ENCODE measurements at regions not wholly inside any gene's neighbourhood (a gene's known extent, or its start where the extent isn't known, plus 50 kb on each side); places are given as distances from the start of the nearest gene placed in this dataset.

DNA sequence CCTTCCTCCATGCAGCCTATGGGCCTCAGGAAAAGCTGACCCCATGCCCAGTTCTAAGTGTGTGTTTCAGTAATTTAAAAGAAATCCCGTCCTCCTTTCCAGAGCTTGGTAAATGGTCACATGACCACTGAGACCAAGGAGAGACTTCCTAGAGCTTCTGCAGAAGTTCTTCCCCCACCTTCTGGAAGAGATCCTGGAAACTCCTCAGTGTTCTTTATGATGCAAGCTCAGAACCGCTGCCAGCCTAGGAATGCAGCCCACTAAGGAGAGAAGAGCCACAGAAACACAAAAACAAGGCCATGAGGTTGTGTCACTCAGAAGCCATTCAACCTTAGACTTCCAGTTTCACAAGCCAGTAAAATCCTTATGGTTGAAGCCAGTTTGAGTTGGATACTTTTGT lies 348.4 kb downstream of the TPBG start:
- TF ChIP-seq, protein P1, sequence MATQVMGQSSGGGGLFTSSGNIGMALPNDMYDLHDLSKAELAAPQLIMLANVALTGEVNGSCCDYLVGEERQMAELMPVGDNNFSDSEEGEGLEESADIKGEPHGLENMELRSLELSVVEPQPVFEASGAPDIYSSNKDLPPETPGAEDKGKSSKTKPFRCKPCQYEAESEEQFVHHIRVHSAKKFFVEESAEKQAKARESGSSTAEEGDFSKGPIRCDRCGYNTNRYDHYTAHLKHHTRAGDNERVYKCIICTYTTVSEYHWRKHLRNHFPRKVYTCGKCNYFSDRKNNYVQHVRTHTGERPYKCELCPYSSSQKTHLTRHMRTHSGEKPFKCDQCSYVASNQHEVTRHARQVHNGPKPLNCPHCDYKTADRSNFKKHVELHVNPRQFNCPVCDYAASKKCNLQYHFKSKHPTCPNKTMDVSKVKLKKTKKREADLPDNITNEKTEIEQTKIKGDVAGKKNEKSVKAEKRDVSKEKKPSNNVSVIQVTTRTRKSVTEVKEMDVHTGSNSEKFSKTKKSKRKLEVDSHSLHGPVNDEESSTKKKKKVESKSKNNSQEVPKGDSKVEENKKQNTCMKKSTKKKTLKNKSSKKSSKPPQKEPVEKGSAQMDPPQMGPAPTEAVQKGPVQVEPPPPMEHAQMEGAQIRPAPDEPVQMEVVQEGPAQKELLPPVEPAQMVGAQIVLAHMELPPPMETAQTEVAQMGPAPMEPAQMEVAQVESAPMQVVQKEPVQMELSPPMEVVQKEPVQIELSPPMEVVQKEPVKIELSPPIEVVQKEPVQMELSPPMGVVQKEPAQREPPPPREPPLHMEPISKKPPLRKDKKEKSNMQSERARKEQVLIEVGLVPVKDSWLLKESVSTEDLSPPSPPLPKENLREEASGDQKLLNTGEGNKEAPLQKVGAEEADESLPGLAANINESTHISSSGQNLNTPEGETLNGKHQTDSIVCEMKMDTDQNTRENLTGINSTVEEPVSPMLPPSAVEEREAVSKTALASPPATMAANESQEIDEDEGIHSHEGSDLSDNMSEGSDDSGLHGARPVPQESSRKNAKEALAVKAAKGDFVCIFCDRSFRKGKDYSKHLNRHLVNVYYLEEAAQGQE (IDR thresholded peaks at IDR 0.05; ENCODE audit: insufficient read depth in 1 of 2, low read depth in 2 of 2, low read length in 1 of 2): no peak
- no peak for TF ChIP-seq POLR2AphosphoS5 (IDR thresholded peaks at IDR 0.05; ENCODE audit: low read depth, low read length)
- TF ChIP-seq, protein P2, sequence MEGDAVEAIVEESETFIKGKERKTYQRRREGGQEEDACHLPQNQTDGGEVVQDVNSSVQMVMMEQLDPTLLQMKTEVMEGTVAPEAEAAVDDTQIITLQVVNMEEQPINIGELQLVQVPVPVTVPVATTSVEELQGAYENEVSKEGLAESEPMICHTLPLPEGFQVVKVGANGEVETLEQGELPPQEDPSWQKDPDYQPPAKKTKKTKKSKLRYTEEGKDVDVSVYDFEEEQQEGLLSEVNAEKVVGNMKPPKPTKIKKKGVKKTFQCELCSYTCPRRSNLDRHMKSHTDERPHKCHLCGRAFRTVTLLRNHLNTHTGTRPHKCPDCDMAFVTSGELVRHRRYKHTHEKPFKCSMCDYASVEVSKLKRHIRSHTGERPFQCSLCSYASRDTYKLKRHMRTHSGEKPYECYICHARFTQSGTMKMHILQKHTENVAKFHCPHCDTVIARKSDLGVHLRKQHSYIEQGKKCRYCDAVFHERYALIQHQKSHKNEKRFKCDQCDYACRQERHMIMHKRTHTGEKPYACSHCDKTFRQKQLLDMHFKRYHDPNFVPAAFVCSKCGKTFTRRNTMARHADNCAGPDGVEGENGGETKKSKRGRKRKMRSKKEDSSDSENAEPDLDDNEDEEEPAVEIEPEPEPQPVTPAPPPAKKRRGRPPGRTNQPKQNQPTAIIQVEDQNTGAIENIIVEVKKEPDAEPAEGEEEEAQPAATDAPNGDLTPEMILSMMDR (IDR thresholded peaks at IDR 0.05): no peak
